HEK293 (cell line): ENCODE measurements at regions not wholly inside any gene's neighbourhood (a gene's known extent, or its start where the extent isn't known, plus 50 kb on each side); places are given as distances from the start of the nearest gene placed in this dataset.
"Not testable (repeated sequence)": the region's sequence is repeated elsewhere in the genome, so short reads cannot be mapped to it uniquely, and the experiment has no call there.

Experiments
- CTCF ChIP-seq: fragments of 450-650 bp; formaldehyde crosslinking; IDR thresholded peaks from 2 replicates; pipeline ENCODE4 v1.5.1; 2016; ENCODE audit warnings: missing biosample characterization, missing genetic modification characterization
- GFI1B ChIP-seq: fragments of 450-650 bp; formaldehyde crosslinking; IDR thresholded peaks from 2 replicates; pipeline ENCODE4 v1.5.1; 2016; ENCODE audit warnings: missing biosample characterization, missing genetic modification characterization
- HIC1 ChIP-seq: fragments of 450-650 bp; formaldehyde crosslinking; IDR thresholded peaks from 2 replicates; pipeline ENCODE4 v1.5.1; 2016; ENCODE audit warnings: missing biosample characterization, missing genetic modification characterization
- SETDB1 ChIP-seq: IDR thresholded peaks from one replicate; pipeline ENCODE4 v1.6.1; 2017; ENCODE audit warnings: mild to moderate bottlenecking, low read length, moderate library complexity, mixed read lengths; ENCODE audit not compliant: insufficient read length
- ZNF211 ChIP-seq: fragments of 450-650 bp; formaldehyde crosslinking; IDR thresholded peaks from 2 replicates; pipeline ENCODE4 v1.5.1; 2016; ENCODE audit warnings: low read depth, missing biosample characterization, missing genetic modification characterization
- ZSCAN30 ChIP-seq: fragments of 450-650 bp; IDR thresholded peaks from 2 replicates; pipeline ENCODE4 v1.5.1; 2018; ENCODE audit warnings: missing biosample characterization, mild to moderate bottlenecking, missing genetic modification characterization, moderate library complexity

- TF ChIP-seq ZSCAN30 (tag by site-specific recombination); HIC1; CTCF; SETDB1; GFI1B; ZNF211 (tag by site-specific recombination): not testable (repeated sequence)
Measured at GRCh38 chr14:106329243-106329642, 802.9 kb downstream of the TMEM121 start.
